Bronchial epithelial cell (primary cell): ENCODE measurements at regions not wholly inside any gene's neighbourhood (a gene's known extent, or its start where the extent isn't known, plus 50 kb on each side); places are given as distances from the start of the nearest gene placed in this dataset.

Experiments used
- DNase-seq: peaks from one replicate; pipeline ENCODE4 v3.0.0-alpha.2; 2010; ENCODE audit warnings: low read depth
- FAIRE-seq: peaks from 2 replicates; lab custom pipeline; 2011; peaks lifted over from hg19 to GRCh38; lab: Jason Lieb, UNC
- H3K27me3 ChIP-seq: 2 replicates; pipeline ENCODE4 v1.5.1; 2011; ENCODE audit warnings: low read length; ENCODE audit not compliant: control insufficient read depth, insufficient read depth
- H3K36me3 ChIP-seq: 2 replicates; pipeline ENCODE4 v1.5.1; 2011; ENCODE audit warnings: low read length; ENCODE audit not compliant: control insufficient read depth, insufficient read depth
- H3K4me3 ChIP-seq: 2 replicates; pipeline ENCODE4 v1.5.1; 2011; ENCODE audit warnings: mild to moderate bottlenecking, low read depth, low read length, control low read depth
- TF ChIP-seq, protein P1 (sequence below): IDR thresholded peaks from 2 replicates; pipeline ENCODE4 v1.5.1; 2011; ENCODE audit warnings: mild to moderate bottlenecking, moderate library complexity, low read length, control low read depth, inconsistent platforms; ENCODE audit not compliant: insufficient read depth, severe bottlenecking

DNA sequence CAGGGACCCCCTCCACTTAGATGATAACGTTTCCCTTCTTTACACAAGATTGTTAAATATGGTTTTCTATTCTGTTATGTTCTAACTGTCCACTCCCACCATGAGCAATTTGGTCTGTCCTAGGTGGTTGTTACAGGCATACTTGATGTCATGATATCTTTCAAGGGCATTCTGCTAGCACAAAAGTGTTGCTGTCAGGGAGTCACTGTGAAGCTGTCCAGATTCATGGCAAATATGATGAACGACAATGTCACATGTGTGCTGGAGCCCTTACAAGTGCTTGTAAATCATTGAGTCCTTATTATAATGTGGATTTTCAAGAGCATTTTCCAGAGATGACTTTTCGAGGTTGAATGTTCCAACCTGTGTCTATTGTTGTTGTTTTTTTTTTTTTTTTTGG is 1250.7 kb upstream of the PRKX start:
- no peak overlapping the region for H3K4me3 ChIP-seq
- TF ChIP-seq, protein P1, sequence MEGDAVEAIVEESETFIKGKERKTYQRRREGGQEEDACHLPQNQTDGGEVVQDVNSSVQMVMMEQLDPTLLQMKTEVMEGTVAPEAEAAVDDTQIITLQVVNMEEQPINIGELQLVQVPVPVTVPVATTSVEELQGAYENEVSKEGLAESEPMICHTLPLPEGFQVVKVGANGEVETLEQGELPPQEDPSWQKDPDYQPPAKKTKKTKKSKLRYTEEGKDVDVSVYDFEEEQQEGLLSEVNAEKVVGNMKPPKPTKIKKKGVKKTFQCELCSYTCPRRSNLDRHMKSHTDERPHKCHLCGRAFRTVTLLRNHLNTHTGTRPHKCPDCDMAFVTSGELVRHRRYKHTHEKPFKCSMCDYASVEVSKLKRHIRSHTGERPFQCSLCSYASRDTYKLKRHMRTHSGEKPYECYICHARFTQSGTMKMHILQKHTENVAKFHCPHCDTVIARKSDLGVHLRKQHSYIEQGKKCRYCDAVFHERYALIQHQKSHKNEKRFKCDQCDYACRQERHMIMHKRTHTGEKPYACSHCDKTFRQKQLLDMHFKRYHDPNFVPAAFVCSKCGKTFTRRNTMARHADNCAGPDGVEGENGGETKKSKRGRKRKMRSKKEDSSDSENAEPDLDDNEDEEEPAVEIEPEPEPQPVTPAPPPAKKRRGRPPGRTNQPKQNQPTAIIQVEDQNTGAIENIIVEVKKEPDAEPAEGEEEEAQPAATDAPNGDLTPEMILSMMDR: no peak
- H3K36me3 ChIP-seq: no peaks in the 10 kb centered on the region
- no peaks in the 10 kb centered on the region for H3K27me3 ChIP-seq
- no peak for DNase-seq
- no peak for FAIRE-seq

DNA sequence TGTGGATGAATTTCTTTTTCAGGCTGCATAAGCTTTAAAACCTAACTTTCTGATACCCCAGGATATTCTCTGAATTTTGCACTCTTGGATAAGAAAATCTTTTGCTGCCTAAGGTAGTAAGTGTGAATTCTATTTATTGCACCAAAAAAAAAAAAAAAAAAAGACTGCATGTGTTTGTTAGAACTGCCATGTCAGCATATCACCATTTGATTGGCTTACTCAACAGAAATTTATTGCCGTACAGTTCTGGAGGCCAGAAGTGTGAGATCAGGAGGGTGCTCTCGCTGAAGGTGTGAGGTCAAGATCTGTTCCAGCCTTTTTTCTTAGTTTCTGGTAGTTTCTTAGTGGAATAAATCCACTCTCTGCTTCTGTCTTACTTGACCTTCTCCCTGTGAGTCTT is 1250.0 kb upstream of the PRKX start:
- no peaks in the 10 kb centered on the region for H3K27me3 ChIP-seq
- FAIRE-seq (no peak), DNase-seq (no peak)
- no peaks in the 10 kb centered on the region for H3K36me3 ChIP-seq
- TF ChIP-seq, protein P1: no peak
- no peak overlapping the region for H3K4me3 ChIP-seq

DNA sequence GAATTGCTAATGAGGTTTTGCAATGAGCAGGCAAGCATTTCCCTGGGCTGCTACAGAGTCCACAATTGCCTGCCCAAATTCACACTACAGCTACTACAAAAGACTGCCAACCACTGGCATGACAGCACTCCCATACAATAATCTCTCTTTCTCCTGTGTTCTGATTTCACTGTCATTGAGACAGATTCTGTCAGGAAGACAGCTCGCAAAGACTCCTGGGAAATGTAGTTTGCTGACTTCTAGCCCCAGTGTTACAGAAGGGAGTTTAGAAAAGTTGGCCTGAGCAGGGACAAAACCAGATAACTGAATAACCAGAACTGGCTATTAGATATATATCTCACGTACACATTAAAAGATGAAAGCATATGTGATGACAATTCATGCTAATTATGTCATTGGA is 1231.3 kb upstream of the PRKX start:
- FAIRE-seq (no peak), DNase-seq (no peak)
- Histone ChIP-seq H3K36me3 (no peaks in the 10 kb centered on the region), H3K4me3 (no peak overlapping the region), H3K27me3 (no peaks in the 10 kb centered on the region)
- TF ChIP-seq, protein P1: no peak

DNA sequence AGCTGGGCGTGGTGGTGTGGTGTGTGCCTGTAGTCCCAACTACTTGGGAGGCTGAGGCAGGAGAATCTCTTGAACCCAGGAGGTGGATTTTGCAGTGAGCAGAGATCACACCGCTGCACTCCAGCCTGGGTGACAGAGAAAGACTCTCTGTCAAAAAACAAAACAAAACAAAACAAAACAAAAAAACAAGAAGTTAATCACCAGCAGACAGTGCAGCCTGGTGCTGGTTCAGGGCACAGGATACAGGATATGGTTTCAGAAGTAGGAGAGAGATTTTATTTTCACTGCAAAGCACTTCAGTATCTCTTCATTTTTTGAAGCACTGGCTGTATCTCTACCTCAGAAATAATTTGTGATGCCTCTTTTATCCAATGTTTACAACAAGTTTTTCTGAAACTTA is 1222.9 kb upstream of the PRKX start:
- Histone ChIP-seq H3K4me3 (no peak overlapping the region), H3K27me3 (no peaks in the 10 kb centered on the region), H3K36me3 (no peaks in the 10 kb centered on the region)
- DNase-seq (no peak), FAIRE-seq (no peak)
- TF ChIP-seq, protein P1: no peak

DNA sequence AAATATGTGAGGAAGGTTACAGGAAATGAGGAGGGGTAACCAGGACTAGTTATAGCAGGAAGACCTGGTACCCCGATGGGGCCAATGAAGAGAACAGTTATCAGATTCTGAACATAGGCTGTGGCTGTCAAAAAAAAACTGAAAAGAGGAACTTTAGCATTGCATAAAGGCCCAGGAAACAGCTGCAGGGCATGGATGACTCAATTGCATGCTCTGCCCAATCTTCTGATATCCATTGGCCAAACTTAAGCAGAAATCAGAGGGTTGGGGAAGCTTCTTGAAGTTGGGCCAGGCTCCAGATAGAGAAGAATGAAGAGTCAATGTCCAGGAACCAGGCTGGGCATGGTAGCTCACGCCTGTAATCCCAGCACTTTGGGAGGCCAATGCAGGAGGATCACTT is 1222.4 kb upstream of the PRKX start:
- Histone ChIP-seq H3K36me3 (no peaks in the 10 kb centered on the region), H3K4me3 (no peak overlapping the region), H3K27me3 (no peaks in the 10 kb centered on the region)
- TF ChIP-seq, protein P1: no peak
- peak; percentile 72 for DNase-seq
- FAIRE-seq: no peak

DNA sequence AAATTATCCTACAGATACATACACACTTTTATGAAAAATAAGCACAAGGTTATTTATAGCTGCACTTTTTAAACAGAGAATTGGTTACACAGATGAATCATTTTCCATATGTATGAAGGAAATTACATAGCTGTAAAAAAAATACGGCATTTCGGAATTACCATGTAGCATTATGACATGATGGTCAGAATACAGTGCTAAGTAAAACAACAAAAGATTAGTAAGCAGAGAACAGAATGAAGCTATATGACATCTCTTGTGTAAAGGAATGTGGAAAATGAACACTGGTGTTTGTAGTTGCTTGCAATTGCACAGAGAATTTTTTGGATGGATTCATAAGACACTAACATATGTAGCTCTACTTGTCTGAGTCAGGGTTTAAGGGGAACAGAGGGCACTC is 1222.0 kb upstream of the PRKX start:
- Histone ChIP-seq H3K27me3 (no peaks in the 10 kb centered on the region), H3K4me3 (no peak overlapping the region), H3K36me3 (no peaks in the 10 kb centered on the region)
- peak; percentile 43 for DNase-seq
- TF ChIP-seq, protein P1: no peak
- no peak for FAIRE-seq
